Astrocyte (in vitro differentiated cells and primary cell): ENCODE measurements at regions not wholly inside any gene's neighbourhood (a gene's known extent, or its start where the extent isn't known, plus 50 kb on each side); places are given as distances from the start of the nearest gene placed in this dataset.

ENCODE experiments used
- DNase-seq: peaks from one replicate; pipeline ENCODE4 v3.0.0-alpha.2; 2010; ENCODE audit warnings: low read depth
- FAIRE-seq: peaks from 2 replicates; lab custom pipeline; 2011; peaks lifted over from hg19 to GRCh38; lab: Jason Lieb, UNC
- H2AFZ ChIP-seq: 2 replicates; pipeline ENCODE4 v1.6.0; 2012; ENCODE audit warnings: low read depth, low read length, inconsistent platforms
- H3K27ac ChIP-seq: 2 replicates; pipeline ENCODE4 v1.5.1; 2011; ENCODE audit warnings: low read depth, low read length, inconsistent platforms
- H3K27me3 ChIP-seq: 2 replicates; pipeline ENCODE4 v1.6.0; 2011; ENCODE audit warnings: low read length, inconsistent platforms; ENCODE audit not compliant: insufficient read depth
- H3K36me3 ChIP-seq: 2 replicates; pipeline ENCODE4 v1.5.1; 2011; ENCODE audit warnings: low read length, inconsistent platforms; ENCODE audit not compliant: insufficient read depth
- H3K4me1 ChIP-seq: 2 replicates; pipeline ENCODE4 v1.5.1; 2011; ENCODE audit warnings: low read length, inconsistent platforms; ENCODE audit not compliant: insufficient read depth
- H3K4me2 ChIP-seq: 2 replicates; pipeline ENCODE4 v1.6.0; 2012; ENCODE audit warnings: low read length, inconsistent platforms
- H3K4me3 ChIP-seq: 2 replicates; pipeline ENCODE4 v1.5.1; 2011; ENCODE audit warnings: low read depth, mild to moderate bottlenecking, low read length, inconsistent platforms; ENCODE audit not compliant: insufficient read depth
- H3K79me2 ChIP-seq: 2 replicates; pipeline ENCODE4 v1.6.0; 2012; ENCODE audit warnings: mild to moderate bottlenecking, low read length, inconsistent platforms; ENCODE audit not compliant: insufficient read depth
- H3K9ac ChIP-seq: 2 replicates; pipeline ENCODE4 v1.6.0; 2012; ENCODE audit warnings: mild to moderate bottlenecking, low read length, inconsistent platforms
- H3K9me3 ChIP-seq: 2 replicates; pipeline ENCODE4 v1.5.1; 2012; ENCODE audit warnings: low read depth, mild to moderate bottlenecking, low read length, inconsistent platforms; ENCODE audit not compliant: insufficient read depth
- H4K20me1 ChIP-seq: 2 replicates; pipeline ENCODE4 v1.6.0; 2012; ENCODE audit warnings: low read length, inconsistent platforms; ENCODE audit not compliant: insufficient read depth
- H3K27ac Mint-ChIP-seq: one replicate; pipeline ENCODE4 v1.8.0; 2021; ENCODE audit warnings: mild to moderate bottlenecking, mixed read lengths; ENCODE audit not compliant: unreplicated experiment
- H3K27me3 Mint-ChIP-seq: one replicate; pipeline ENCODE4 v1.8.0; 2021; ENCODE audit warnings: low read depth, mixed read lengths; ENCODE audit not compliant: unreplicated experiment
- H3K36me3 Mint-ChIP-seq: one replicate; pipeline ENCODE4 v1.8.0; 2021; ENCODE audit warnings: low read depth, mixed read lengths; ENCODE audit not compliant: unreplicated experiment
- H3K4me1 Mint-ChIP-seq: one replicate; pipeline ENCODE4 v1.8.0; 2021; ENCODE audit warnings: low read depth, mixed read lengths; ENCODE audit not compliant: unreplicated experiment
- H3K4me3 Mint-ChIP-seq: one replicate; pipeline ENCODE4 v1.8.0; 2021; ENCODE audit warnings: mild to moderate bottlenecking, moderate library complexity, mixed read lengths; ENCODE audit not compliant: unreplicated experiment
- H3K9me3 Mint-ChIP-seq: one replicate; pipeline ENCODE4 v1.8.0; 2021; ENCODE audit warnings: mild to moderate bottlenecking, mixed read lengths; ENCODE audit not compliant: unreplicated experiment
- EZH2 ChIP-seq: IDR thresholded peaks from 2 replicates; pipeline ENCODE4 v1.6.1; 2012; ENCODE audit warnings: mild to moderate bottlenecking, low read length, inconsistent platforms; ENCODE audit not compliant: insufficient read depth
- TF ChIP-seq, protein P1 (sequence below): IDR thresholded peaks from 2 replicates; pipeline ENCODE4 v1.5.1; 2011; ENCODE audit warnings: low read depth, mild to moderate bottlenecking, inconsistent platforms, low read length, moderate library complexity; ENCODE audit not compliant: insufficient read depth

DNA sequence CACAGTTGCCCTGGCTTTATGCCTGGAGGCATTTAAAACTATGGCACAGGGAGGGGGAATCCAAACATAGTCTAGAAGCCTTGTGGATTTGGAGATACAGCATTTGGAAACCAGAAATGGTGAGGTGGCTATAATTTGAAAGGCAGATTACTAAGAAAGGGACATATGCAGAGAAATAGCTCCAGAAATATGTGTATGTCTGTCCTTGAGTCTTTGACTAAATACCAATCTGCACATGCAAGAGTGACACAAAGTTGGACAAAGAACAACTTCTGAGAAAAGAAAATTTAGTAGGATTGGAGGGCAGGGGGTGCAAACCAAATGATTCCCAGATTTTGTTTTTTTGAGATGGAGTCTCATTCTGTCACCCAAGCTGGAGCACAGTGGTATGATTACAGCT is 229.6 kb downstream of the TMEM26 start:
- no peaks in the 10 kb centered on the region for H3K36me3 Mint-ChIP-seq
- Histone ChIP-seq H3K27ac (no peak overlapping the region), H3K4me2 (no peak overlapping the region), H3K9ac (no peak overlapping the region), H3K79me2 (no peaks in the 10 kb centered on the region), H3K4me3 (no peak overlapping the region), H3K27me3 (no peaks in the 10 kb centered on the region), H3K4me1 (no peaks in the 10 kb centered on the region), H3K36me3 (no peaks in the 10 kb centered on the region), H2AFZ (no peak overlapping the region), H4K20me1 (no peaks in the 10 kb centered on the region), H3K9me3 (no peaks in the 10 kb centered on the region)
- DNase-seq (no peak), FAIRE-seq (no peak)
- TF ChIP-seq, protein P1, sequence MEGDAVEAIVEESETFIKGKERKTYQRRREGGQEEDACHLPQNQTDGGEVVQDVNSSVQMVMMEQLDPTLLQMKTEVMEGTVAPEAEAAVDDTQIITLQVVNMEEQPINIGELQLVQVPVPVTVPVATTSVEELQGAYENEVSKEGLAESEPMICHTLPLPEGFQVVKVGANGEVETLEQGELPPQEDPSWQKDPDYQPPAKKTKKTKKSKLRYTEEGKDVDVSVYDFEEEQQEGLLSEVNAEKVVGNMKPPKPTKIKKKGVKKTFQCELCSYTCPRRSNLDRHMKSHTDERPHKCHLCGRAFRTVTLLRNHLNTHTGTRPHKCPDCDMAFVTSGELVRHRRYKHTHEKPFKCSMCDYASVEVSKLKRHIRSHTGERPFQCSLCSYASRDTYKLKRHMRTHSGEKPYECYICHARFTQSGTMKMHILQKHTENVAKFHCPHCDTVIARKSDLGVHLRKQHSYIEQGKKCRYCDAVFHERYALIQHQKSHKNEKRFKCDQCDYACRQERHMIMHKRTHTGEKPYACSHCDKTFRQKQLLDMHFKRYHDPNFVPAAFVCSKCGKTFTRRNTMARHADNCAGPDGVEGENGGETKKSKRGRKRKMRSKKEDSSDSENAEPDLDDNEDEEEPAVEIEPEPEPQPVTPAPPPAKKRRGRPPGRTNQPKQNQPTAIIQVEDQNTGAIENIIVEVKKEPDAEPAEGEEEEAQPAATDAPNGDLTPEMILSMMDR: no peak
- TF ChIP-seq EZH2: no peak
- no peaks in the 10 kb centered on the region for H3K4me1 Mint-ChIP-seq
- no peak overlapping the region for H3K4me3 Mint-ChIP-seq
- no peak overlapping the region for H3K27ac Mint-ChIP-seq
- H3K9me3 Mint-ChIP-seq: peaks cover 6% of the 10 kb centered on the region
- no peaks in the 10 kb centered on the region for H3K27me3 Mint-ChIP-seq

DNA sequence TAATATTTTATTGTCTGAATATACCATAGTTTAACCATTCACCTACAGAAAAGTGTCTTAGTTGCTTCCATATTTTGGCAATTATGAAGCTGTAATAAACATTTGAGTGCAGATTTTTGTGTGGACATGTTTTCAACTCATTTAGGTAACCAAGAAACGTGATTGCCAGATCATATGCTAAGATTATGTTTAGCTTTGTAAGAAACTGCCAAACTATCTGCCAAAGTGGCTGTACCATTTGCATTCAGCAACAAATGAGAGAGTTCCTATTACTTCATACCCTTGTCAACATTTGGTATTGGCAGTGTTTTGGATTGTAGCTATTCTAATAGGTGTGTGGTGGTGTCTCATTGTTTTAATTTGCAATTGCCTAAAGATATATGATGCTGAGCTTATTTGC is 233.5 kb downstream of the TMEM26 start:
- peaks cover 3% of the 10 kb centered on the region for H3K9me3 Mint-ChIP-seq
- Histone ChIP-seq H4K20me1 (no peaks in the 10 kb centered on the region), H3K4me2 (no peak overlapping the region), H3K27ac (no peak overlapping the region), H3K4me3 (no peak overlapping the region), H3K27me3 (no peaks in the 10 kb centered on the region), H2AFZ (no peak overlapping the region), H3K4me1 (no peaks in the 10 kb centered on the region), H3K79me2 (no peaks in the 10 kb centered on the region), H3K9me3 (no peaks in the 10 kb centered on the region), H3K36me3 (no peaks in the 10 kb centered on the region), H3K9ac (no peak overlapping the region)
- DNase-seq: no peak
- no peaks in the 10 kb centered on the region for H3K36me3 Mint-ChIP-seq
- H3K4me1 Mint-ChIP-seq: no peaks in the 10 kb centered on the region
- FAIRE-seq: no peak
- H3K27me3 Mint-ChIP-seq: no peaks in the 10 kb centered on the region
- H3K27ac Mint-ChIP-seq: no peak overlapping the region
- TF ChIP-seq, protein P1: no peak
- TF ChIP-seq EZH2: no peak
- H3K4me3 Mint-ChIP-seq: no peak overlapping the region

DNA sequence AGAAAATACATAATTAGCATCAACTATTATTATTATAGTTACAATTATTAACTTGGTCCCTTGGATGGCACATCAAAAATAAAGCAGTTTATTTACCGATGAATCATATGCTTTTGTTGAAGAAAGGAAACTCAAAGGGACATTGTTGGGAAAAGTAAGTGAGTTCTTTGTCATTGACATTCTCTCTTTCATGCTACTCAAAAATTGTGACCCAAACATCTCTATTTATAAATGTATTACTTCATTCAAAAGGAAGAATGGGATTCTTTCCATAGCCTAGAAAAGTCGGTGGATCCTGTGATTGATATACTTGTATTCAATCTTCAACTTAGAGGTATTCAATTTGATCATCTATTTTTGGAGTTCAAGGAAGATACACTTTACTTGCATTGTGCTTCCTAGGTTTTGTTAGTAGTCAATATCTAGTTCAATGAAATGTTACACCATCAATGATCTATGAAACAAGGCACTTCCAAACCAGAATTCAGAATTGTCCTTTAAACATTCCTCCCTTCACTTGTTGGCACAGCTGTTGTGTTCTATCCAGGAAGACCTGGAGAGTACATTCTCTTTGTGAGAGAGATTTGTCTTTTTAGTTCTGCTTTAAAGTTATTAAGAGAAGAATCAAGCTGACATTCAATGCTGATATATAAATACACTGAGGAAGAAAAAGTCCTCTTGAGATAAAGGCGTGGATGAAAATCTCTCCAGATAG is 235.2 kb downstream of the TMEM26 start:
- Mint-ChIP-seq H3K4me1 (no peaks in the 10 kb centered on the region), H3K27ac (no peak overlapping the region), H3K4me3 (no peak overlapping the region), H3K36me3 (no peaks in the 10 kb centered on the region), H3K27me3 (no peaks in the 10 kb centered on the region), H3K9me3 (no peaks in the 10 kb centered on the region)
- Histone ChIP-seq H2AFZ (no peak overlapping the region), H3K4me1 (no peaks in the 10 kb centered on the region), H3K79me2 (no peaks in the 10 kb centered on the region), H3K4me3 (no peak overlapping the region), H3K9me3 (no peaks in the 10 kb centered on the region), H3K4me2 (no peak overlapping the region), H3K27me3 (no peaks in the 10 kb centered on the region), H3K36me3 (no peaks in the 10 kb centered on the region), H3K27ac (no peak overlapping the region), H4K20me1 (no peaks in the 10 kb centered on the region), H3K9ac (no peak overlapping the region)
- TF ChIP-seq, protein P1: no peak
- no peak for TF ChIP-seq EZH2
- no peak for FAIRE-seq
- no peak for DNase-seq
